GM23338 (cell line): ENCODE measurements at regions not wholly inside any gene's neighbourhood (a gene's known extent, or its start where the extent isn't known, plus 50 kb on each side); places are given as distances from the start of the nearest gene placed in this dataset.

Experiments
- ATAC-seq: fragments of 200-7000 bp; cut with Tn5 transposase; 3 replicates; pipeline ENCODE4 v1.9.1; 2020
- DNase-seq: peaks from one replicate; pipeline ENCODE4 v3.0.0-alpha.2; 2015; ENCODE audit warnings: low spot score
- H2AFZ ChIP-seq: fragments of 200-600 bp; sonication (generic); 2 replicates; pipeline ENCODE4 v1.8.0; 2016; ENCODE audit warnings: antibody characterized with exemption, mild to moderate bottlenecking, moderate library complexity
- H3F3A ChIP-seq: fragments of 200-600 bp; sonication (generic); replicated peaks from 2 replicates; pipeline ENCODE4 v1.8.0; 2017; ENCODE audit warnings: antibody characterized with exemption, mixed run types, low read depth
- H3K27ac ChIP-seq: fragments of 200-600 bp; sonication (generic); 2 replicates; pipeline ENCODE4 v1.6.1; 2016; ENCODE audit warnings: low read depth
- H3K27me3 ChIP-seq: fragments of 200-600 bp; sonication (generic); 2 replicates; pipeline ENCODE4 v1.8.0; 2016; ENCODE audit warnings: mild to moderate bottlenecking, mixed run types, moderate library complexity; ENCODE audit not compliant: insufficient read depth
- H3K36me3 ChIP-seq: fragments of 200-600 bp; sonication (generic); 2 replicates; pipeline ENCODE4 v1.8.0; 2016; ENCODE audit warnings: mild to moderate bottlenecking; ENCODE audit not compliant: insufficient read depth
- H3K4me1 ChIP-seq: fragments of 200-600 bp; sonication (generic); 2 replicates; pipeline ENCODE4 v1.8.0; 2016; ENCODE audit warnings: mild to moderate bottlenecking, moderate library complexity; ENCODE audit not compliant: insufficient read depth
- H3K4me2 ChIP-seq: fragments of 200-600 bp; sonication (generic); 2 replicates; pipeline ENCODE4 v1.7.1; 2017; ENCODE audit warnings: mixed run types
- H3K4me3 ChIP-seq: fragments of 200-600 bp; sonication (generic); 2 replicates; pipeline ENCODE4 v1.6.1; 2016; ENCODE audit warnings: mixed run types
- H3K79me2 ChIP-seq: fragments of 200-600 bp; sonication (generic); replicated peaks from 2 replicates; pipeline ENCODE4 v1.8.0; 2017; ENCODE audit warnings: mild to moderate bottlenecking; ENCODE audit not compliant: insufficient read depth
- H3K9me2 ChIP-seq: fragments of 200-600 bp; sonication (generic); 2 replicates; pipeline ENCODE4 v1.8.0; 2017; ENCODE audit not compliant: insufficient read depth
- H4K20me1 ChIP-seq: fragments of 200-600 bp; sonication (generic); replicated peaks from 2 replicates; pipeline ENCODE4 v1.8.0; 2017; ENCODE audit warnings: mild to moderate bottlenecking; ENCODE audit not compliant: insufficient read depth
- H3K27ac Mint-ChIP-seq: 2 replicates; pipeline ENCODE4 v1.8.0; 2020; ENCODE audit warnings: inconsistent platforms, mild to moderate bottlenecking, moderate library complexity, mixed read lengths
- H3K27me3 Mint-ChIP-seq: 3 replicates; pipeline ENCODE4 v1.8.0; 2022; ENCODE audit warnings: low read depth, mild to moderate bottlenecking, moderate library complexity, mixed read lengths, inconsistent platforms; ENCODE audit not compliant: insufficient read depth, poor library complexity
- H3K36me3 Mint-ChIP-seq: 3 replicates; pipeline ENCODE4 v1.8.0; 2021; ENCODE audit warnings: low read depth, mild to moderate bottlenecking, inconsistent platforms, moderate library complexity, mixed read lengths
- H3K4me1 Mint-ChIP-seq: 3 replicates; pipeline ENCODE4 v1.8.0; 2020; ENCODE audit warnings: mild to moderate bottlenecking, inconsistent platforms, mixed read lengths
- H3K4me3 Mint-ChIP-seq: 3 replicates; pipeline ENCODE4 v1.8.0; 2021; ENCODE audit warnings: moderate library complexity, mild to moderate bottlenecking, inconsistent platforms, mixed read lengths
- H3K9me3 Mint-ChIP-seq: 3 replicates; pipeline ENCODE4 v1.8.0; 2020; ENCODE audit warnings: moderate library complexity, mild to moderate bottlenecking, inconsistent platforms, mixed read lengths
- CTCF ChIP-seq, 2 experiments: fragments of 200-600 bp in 1 of 2; sonication (generic) in 1 of 2; conservative IDR thresholded peaks; 2 replicates each; pipeline versions ENCODE4 v1.5.1 to v1.6.1; 2016 to 2017; ENCODE audit warnings: antibody characterized with exemption in 2 of 2, low read depth in 2 of 2, mild to moderate bottlenecking in 2 of 2, moderate library complexity in 1 of 2
- ETS1 ChIP-seq: IDR thresholded peaks from 2 replicates; pipeline ENCODE4 v1.6.1; 2016; ENCODE audit warnings: antibody characterized with exemption
- EZH2 ChIP-seq: fragments of 200-600 bp; sonication (generic); IDR thresholded peaks from one replicate; pipeline ENCODE4 v1.8.0; 2017; ENCODE audit warnings: antibody characterized with exemption, mild to moderate bottlenecking, low read depth; ENCODE audit not compliant: unreplicated experiment
- EZH2phosphoT487 ChIP-seq: fragments of 200-600 bp; sonication (generic); IDR thresholded peaks from one replicate; pipeline ENCODE4 v1.8.1; 2018; ENCODE audit warnings: antibody characterized with exemption; ENCODE audit not compliant: unreplicated experiment
- JUNB ChIP-seq: IDR thresholded peaks from one replicate; pipeline ENCODE4 v1.6.1; 2016; ENCODE audit warnings: antibody characterized with exemption; ENCODE audit not compliant: unreplicated experiment
- POLR2AphosphoS5 ChIP-seq: IDR thresholded peaks from 2 replicates; pipeline ENCODE4 v1.6.1; 2016; ENCODE audit warnings: antibody characterized with exemption, low read depth
- REST ChIP-seq: IDR thresholded peaks from one replicate; pipeline ENCODE4 v1.6.1; 2018; ENCODE audit warnings: antibody characterized with exemption; ENCODE audit not compliant: unreplicated experiment
- STAT1 ChIP-seq: IDR thresholded peaks from one replicate; pipeline ENCODE4 v1.6.1; 2016; ENCODE audit warnings: antibody characterized with exemption; ENCODE audit not compliant: unreplicated experiment
- ZNF331 ChIP-seq: fragments of 250-450 bp; sonication (Bioruptor Pico); IDR thresholded peaks from 2 replicates; pipeline ENCODE4 v1.5.0; 2020; ENCODE audit warnings: low read depth, mild to moderate bottlenecking, moderate library complexity

GRCh38 chr5:35476036-35476435 lies 141.6 kb upstream of the SPEF2 start:
- TF ChIP-seq EZH2phosphoT487 (no peak), REST (no peak), CTCF (conservative IDR thresholded peaks at IDR 0.05; ENCODE audit: low read depth in 2 of 2) (no peak)
- Mint-ChIP-seq H3K9me3 (peaks cover 5% of the 10 kb centered on the region; the same call in 1 of the 3 replicates), H3K27ac (no peak overlapping the region), H3K4me1 (peaks cover 5% of the 10 kb centered on the region; the same call in 2 of the 3 replicates), H3K36me3 (no peaks in the 10 kb centered on the region), H3K27me3 (no peaks in the 10 kb centered on the region), H3K4me3 (no peak overlapping the region)
- Histone ChIP-seq H3K9me2 (no peaks in the 10 kb centered on the region), H3K4me3 (no peak overlapping the region), H3F3A (no peaks in the 10 kb centered on the region), H4K20me1 (no peaks in the 10 kb centered on the region), H3K27me3 (no peaks in the 10 kb centered on the region), H3K4me2 (no peak overlapping the region), H3K4me1 (no peaks in the 10 kb centered on the region), H2AFZ (peak overlapping the region; percentile 2; the same call in 1 of the 2 replicates), H3K79me2 (no peaks in the 10 kb centered on the region), H3K36me3 (no peaks in the 10 kb centered on the region), H3K27ac (no peak overlapping the region)
- ATAC-seq (no peak), DNase-seq (no peak)

- 0 out of 2 replicates have a peak, but pooled peaks cover 2% of the 10 kb centered on the region for H3K9me2 ChIP-seq
- no peak overlapping the region for H3K4me2 ChIP-seq
- H3K27ac ChIP-seq, result no peak overlapping the region
- no peak for DNase-seq
- no peaks in the 10 kb centered on the region for H3K4me1 ChIP-seq
- H4K20me1 ChIP-seq, result no peaks in the 10 kb centered on the region
- H3K4me1 Mint-ChIP-seq, result peaks cover 5% of the 10 kb centered on the region; the same call in 2 of the 3 replicates
- H3K27me3 ChIP-seq, result no peaks in the 10 kb centered on the region
- no peaks in the 10 kb centered on the region for H3K36me3 ChIP-seq
- no peaks in the 10 kb centered on the region for H3F3A ChIP-seq
- H3K4me3 Mint-ChIP-seq, result no peak overlapping the region
- no peak overlapping the region for H3K4me3 ChIP-seq
- no peaks in the 10 kb centered on the region for H3K79me2 ChIP-seq
- H3K36me3 Mint-ChIP-seq, result no peaks in the 10 kb centered on the region
- no peak for ATAC-seq
- H3K9me3 Mint-ChIP-seq, result peaks cover 5% of the 10 kb centered on the region; the same call in 1 of the 3 replicates
- H2AFZ ChIP-seq, result no peak overlapping the region
- no peak overlapping the region for H3K27ac Mint-ChIP-seq
- peaks cover 3% of the 10 kb centered on the region for H3K27me3 Mint-ChIP-seq
- TF ChIP-seq STAT1 (no peak), JUNB (no peak), EZH2 (no peak), POLR2AphosphoS5 (no peak), ZNF331 (no peak), ETS1 (no peak), CTCF (conservative IDR thresholded peaks at IDR 0.05; ENCODE audit: low read depth in 2 of 2) (no peak)
These were observed 144.1 kb upstream of the SPEF2 start for GRCh38 chr5:35473589-35473988.
